ENCODE measurements at regions not wholly inside any gene's neighbourhood (a gene's known extent, or its start where the extent isn't known, plus 50 kb on each side); places are given as distances from the start of the nearest gene placed in this dataset.

DNA sequence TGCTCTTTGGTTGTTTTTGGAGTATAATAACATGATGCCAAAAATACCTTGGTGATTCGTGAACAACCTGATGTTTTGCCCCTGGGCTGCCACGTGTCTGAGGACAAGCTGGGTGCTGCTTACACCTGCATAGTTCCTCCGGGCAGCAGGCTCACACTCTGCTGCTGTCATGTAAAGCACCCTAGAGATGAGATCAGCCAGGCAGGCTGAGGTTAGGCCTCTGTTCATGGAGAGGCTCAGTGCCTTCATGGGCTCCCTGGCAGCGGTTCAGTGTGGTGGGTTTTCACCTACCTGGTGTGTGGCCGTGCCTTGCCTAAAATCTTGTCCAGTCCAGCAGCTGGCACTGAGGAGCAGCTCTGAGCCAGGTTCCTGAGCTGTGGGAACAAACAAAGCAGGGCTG is 60.1 kb upstream of the TAGAP start:
- H3K9me1 ChIP-seq (ENCODE audit: control insufficient read depth, insufficient read depth, low read length), result no peaks in the 10 kb centered on the region
- WGBS (ENCODE audit: insufficient coverage, low coverage, missing lambda C conversion rate), result 4% methylated on average over 5 of the region's 5 CpGs
- peaks cover 0 to 10% of the 10 kb centered on the region in 2 experiments; a peak in 3 of 5 replicates for H3K4me1 ChIP-seq (replicated peaks in 1 of 2; ENCODE audit: control insufficient read depth in 2 of 2, insufficient read depth in 2 of 2, low read length in 2 of 2)
- H3K27ac ChIP-seq (ENCODE audit: extremely low read depth, low read depth, low read length), result no peak overlapping the region
- H3K9me3 ChIP-seq (replicated peaks; ENCODE audit: control insufficient read depth, insufficient read depth, low read depth, low read length), result no peaks in the 10 kb centered on the region
- no peaks in the 10 kb centered on the region for H3K36me3 ChIP-seq (ENCODE audit: control insufficient read depth, insufficient read depth, low read length)
- H3K9ac ChIP-seq (ENCODE audit: insufficient read depth in 1 of 2, low read depth in 2 of 2, low read length in 2 of 2), result no peak overlapping the region
- peaks cover 32 to 53% of the 10 kb centered on the region in 2 experiments for H3K27me3 ChIP-seq (ENCODE audit: control insufficient read depth in 2 of 2, insufficient read depth in 2 of 2, low read length in 2 of 2)
- ChIA-PET POLR2A (no interaction called here), CTCF (ENCODE audit: low intra/inter-chr PET ratio) (interaction anchor here (0.9 to 2.3 kb wide), 4 partner anchors 62 to 442 kb away, joined by 3 to 14 read pairs (median 8); no protein-coding TSS in a partner anchor)
- H3K4me2 ChIP-seq (ENCODE audit: insufficient read depth, low read length), result no peak overlapping the region
- no peaks in the 10 kb centered on the region for H4K20me1 ChIP-seq (replicated peaks; ENCODE audit: control insufficient read depth, insufficient read depth, low read length)
- no peak for TF ChIP-seq MYBL2 (IDR thresholded peaks at IDR 0.05; ENCODE audit: low read depth)
- no peak for TF ChIP-seq MYBL2 (CRISPR knock-in tag; IDR thresholded peaks at IDR 0.05; ENCODE audit: borderline replicate concordance)
- TF ChIP-seq NUFIP1 (IDR thresholded peaks at IDR 0.05; ENCODE audit: partially characterized antibody), result no peak
- no peak for TF ChIP-seq BRF1 (IDR thresholded peaks at IDR 0.05; ENCODE audit: borderline replicate concordance, extremely low read depth, insufficient read length)
- TF ChIP-seq, protein P1, sequence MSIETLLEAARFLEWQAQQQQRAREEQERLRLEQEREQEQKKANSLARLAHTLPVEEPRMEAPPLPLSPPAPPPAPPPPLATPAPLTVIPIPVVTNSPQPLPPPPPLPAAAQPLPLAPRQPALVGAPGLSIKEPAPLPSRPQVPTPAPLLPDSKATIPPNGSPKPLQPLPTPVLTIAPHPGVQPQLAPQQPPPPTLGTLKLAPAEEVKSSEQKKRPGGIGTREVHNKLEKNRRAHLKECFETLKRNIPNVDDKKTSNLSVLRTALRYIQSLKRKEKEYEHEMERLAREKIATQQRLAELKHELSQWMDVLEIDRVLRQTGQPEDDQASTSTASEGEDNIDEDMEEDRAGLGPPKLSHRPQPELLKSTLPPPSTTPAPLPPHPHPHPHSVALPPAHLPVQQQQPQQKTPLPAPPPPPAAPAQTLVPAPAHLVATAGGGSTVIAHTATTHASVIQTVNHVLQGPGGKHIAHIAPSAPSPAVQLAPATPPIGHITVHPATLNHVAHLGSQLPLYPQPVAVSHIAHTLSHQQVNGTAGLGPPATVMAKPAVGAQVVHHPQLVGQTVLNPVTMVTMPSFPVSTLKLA (conservative IDR thresholded peaks at IDR 0.05), result no peak
- TF ChIP-seq, protein P2, sequence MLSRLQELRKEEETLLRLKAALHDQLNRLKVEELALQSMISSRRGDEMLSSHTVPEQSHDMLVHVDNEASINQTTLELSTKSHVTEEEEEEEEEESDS (CRISPR knock-in tag; IDR thresholded peaks at IDR 0.05), result no peak
- TF ChIP-seq BHLHE40 (IDR thresholded peaks at IDR 0.05; ENCODE audit: low read length), result no peak
- TF ChIP-seq ZFP30 (CRISPR knock-in tag; IDR thresholded peaks at IDR 0.05; ENCODE audit: borderline replicate concordance), result no peak
- TF ChIP-seq ZNF274 (IDR thresholded peaks at IDR 0.05; ENCODE audit: borderline replicate concordance, low read depth, low read length), result no peak
- TF ChIP-seq ZNF77 (CRISPR knock-in tag; IDR thresholded peaks at IDR 0.05), result no peak
- no peak for TF ChIP-seq POLR2B (IDR thresholded peaks at IDR 0.05; ENCODE audit: low read depth, partially characterized antibody)
- TF ChIP-seq CHD2 (IDR thresholded peaks at IDR 0.05; ENCODE audit: low read depth, low read length), result no peak
- TF ChIP-seq TBP (optimal IDR thresholded peaks at IDR 0.05; ENCODE audit: low read depth, low read length), result no peak
- TF ChIP-seq TOE1 (IDR thresholded peaks at IDR 0.05; ENCODE audit: borderline replicate concordance), result no peak
- no peak for TF ChIP-seq TOE1 (CRISPR knock-in tag; IDR thresholded peaks at IDR 0.05; ENCODE audit: borderline replicate concordance, low read depth)
- no peak for TF ChIP-seq GTF2E2 (tag; IDR thresholded peaks at IDR 0.05)
- TF ChIP-seq ZNF561 (CRISPR knock-in tag; conservative IDR thresholded peaks at IDR 0.05), result no peak
- TF ChIP-seq ZNF134 (CRISPR knock-in tag; conservative IDR thresholded peaks at IDR 0.05), result no peak
- TF ChIP-seq WHSC1 (IDR thresholded peaks at IDR 0.05; ENCODE audit: low read length), result no peak
- TF ChIP-seq, protein P3, sequence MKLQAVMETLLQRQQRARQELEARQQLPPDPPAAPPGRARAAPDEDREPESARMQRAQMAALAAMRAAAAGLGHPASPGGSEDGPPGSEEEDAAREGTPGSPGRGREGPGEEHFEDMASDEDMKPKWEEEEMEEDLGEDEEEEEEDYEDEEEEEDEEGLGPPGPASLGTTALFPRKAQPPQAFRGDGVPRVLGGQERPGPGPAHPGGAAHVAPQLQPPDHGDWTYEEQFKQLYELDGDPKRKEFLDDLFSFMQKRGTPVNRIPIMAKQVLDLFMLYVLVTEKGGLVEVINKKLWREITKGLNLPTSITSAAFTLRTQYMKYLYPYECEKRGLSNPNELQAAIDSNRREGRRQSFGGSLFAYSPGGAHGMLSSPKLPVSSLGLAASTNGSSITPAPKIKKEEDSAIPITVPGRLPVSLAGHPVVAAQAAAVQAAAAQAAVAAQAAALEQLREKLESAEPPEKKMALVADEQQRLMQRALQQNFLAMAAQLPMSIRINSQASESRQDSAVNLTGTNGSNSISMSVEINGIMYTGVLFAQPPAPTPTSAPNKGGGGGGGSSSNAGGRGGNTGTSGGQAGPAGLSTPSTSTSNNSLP (IDR thresholded peaks at IDR 0.05; ENCODE audit: borderline replicate concordance, low read depth, low read length), result no peak
- H3K79me2 ChIP-seq (ENCODE audit: control insufficient read depth, insufficient read depth, low read length), result no peaks in the 10 kb centered on the region
- intact Hi-C loops (cut with micrococcal nuclease) (loop anchor here (1.0 to 10.0 kb wide), 4 partner anchors 63 to 400 kb away; no protein-coding TSS in a partner anchor), in situ Hi-C loops (cut with MboI) (loop anchor here (5.0 to 25.0 kb wide), 5 partner anchors 63 to 893 kb away; partner anchors contain the start of genes RSPH3 and TAGAP)
- H3K4me3 ChIP-seq, result no peak overlapping the region
- no TSS peak for BruUV-seq (replicated peaks)
- no peak for FAIRE-seq
- DNase-seq (ENCODE audit: extremely low read depth in 1 of 4, low spot score in 3 of 4), result no peak
- no peak overlapping the region for H2AFZ ChIP-seq (ENCODE audit: low read depth, low read length)
- ATAC-seq, result no peak
